Stimulated activated CD4-positive, alpha-beta T cell treated with anti-CD3 and anti-CD28 coated beads, Interleukin-12 subunit alpha, Interleukin-12 subunit beta, amount 100 ng/mL, for 24 hours (primary cell): ENCODE measurements at regions not wholly inside any gene's neighbourhood (a gene's known extent, or its start where the extent isn't known, plus 50 kb on each side); places are given as distances from the start of the nearest gene placed in this dataset.
"Not testable (repeated sequence)": the region's sequence is repeated elsewhere in the genome, so short reads cannot be mapped to it uniquely, and the experiment has no call there.

ENCODE experiments used
- DNase-seq, 2 experiments: peaks; one replicate each; pipeline ENCODE4 v3.0.0-alpha.2; 2020; ENCODE audit warnings: low read depth in 2 of 2

DNA sequence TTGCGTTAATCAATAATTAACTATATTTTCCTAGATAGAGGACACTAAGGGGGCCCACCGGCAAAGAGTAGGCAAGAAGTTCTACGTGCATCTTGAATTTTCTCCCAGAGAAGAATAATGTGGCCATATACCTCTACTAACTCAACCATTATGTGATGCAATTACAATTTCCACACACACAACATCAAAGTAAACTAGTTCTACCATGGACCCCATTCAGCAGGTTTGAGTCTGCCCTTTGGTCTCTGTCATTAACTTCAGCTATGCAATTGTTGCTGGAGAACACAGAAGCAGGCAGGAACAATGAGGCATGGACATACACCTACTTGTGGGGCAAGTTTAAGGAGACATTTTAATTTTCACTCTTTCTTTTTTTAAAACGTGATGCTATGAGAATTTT lies 705.9 kb downstream of the PDCD6IP start:
- no peak for DNase-seq

- no peak for DNase-seq
These were observed 706.3 kb downstream of the PDCD6IP start for GRCh38 chr3:34504775-34505174.

- no peak for DNase-seq
These were observed 710.3 kb downstream of the PDCD6IP start for GRCh38 chr3:34508732-34509131.

GRCh38 chr3:34511891-34512290 lies 713.5 kb downstream of the PDCD6IP start:
- DNase-seq = no peak

DNA sequence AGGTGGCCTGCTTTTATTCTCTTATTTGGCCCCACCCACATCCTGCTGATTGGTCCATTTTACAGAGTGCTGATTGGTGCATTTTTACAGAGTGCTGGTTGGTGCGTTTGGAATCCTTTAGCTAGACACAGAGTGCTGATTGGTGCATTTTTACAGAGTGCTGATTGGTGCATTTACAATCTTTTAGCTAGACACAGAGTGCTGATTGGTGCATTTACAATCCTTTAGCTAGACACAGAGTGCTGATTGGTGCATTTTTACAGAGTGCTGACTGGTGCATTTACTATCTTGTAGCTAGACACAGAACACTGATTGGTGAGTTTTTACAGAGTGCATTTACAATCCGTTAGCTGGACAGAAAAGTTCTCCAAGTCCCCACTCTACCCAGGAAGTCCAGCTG lies 720.6 kb downstream of the PDCD6IP start:
- DNase-seq = not testable (repeated sequence)

DNA sequence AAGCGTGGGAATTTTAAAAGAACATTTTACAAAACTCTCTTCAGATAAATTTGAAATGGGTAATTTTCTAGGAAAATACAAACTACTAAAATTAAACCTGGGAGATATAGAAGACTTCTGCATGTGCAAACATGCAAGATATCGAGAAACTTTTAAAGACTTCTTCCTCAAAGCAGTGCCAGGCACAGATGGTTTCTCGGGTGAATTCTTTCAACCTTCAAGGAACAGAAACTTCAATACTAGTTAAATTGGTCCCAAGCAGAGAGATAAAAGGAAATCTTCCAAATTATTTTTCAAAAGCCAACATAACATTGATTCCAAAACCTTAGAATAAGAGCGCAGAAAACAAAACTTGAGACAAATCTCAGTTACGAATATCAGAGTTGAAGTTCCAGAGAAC lies 732.7 kb downstream of the PDCD6IP start:
- DNase-seq = no peak

- DNase-seq = no peak
These were observed 735.0 kb downstream of the PDCD6IP start for GRCh38 chr3:34533451-34533850.

- DNase-seq = no peak
These were observed 735.6 kb downstream of the PDCD6IP start for GRCh38 chr3:34534013-34534412.

DNA sequence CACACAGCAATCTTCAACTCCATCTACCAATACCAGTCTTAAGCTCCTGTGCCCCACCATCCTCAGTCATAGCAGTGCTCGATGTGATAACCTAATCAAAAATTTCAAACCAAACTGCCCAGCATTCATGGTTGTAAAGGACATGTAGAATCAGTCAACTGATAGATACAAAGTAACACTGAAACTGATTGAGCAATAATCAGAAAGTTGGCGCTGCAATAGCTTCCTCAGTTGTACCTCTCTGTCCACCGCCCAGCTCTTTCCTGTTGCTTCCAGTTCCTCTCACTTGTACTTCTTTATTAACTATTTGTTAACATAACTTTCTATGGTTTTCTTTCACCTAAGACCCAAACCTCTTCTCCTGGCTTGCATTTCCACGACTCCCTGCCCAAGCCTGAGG lies 745.7 kb downstream of the PDCD6IP start:
- DNase-seq = no peak

DNA sequence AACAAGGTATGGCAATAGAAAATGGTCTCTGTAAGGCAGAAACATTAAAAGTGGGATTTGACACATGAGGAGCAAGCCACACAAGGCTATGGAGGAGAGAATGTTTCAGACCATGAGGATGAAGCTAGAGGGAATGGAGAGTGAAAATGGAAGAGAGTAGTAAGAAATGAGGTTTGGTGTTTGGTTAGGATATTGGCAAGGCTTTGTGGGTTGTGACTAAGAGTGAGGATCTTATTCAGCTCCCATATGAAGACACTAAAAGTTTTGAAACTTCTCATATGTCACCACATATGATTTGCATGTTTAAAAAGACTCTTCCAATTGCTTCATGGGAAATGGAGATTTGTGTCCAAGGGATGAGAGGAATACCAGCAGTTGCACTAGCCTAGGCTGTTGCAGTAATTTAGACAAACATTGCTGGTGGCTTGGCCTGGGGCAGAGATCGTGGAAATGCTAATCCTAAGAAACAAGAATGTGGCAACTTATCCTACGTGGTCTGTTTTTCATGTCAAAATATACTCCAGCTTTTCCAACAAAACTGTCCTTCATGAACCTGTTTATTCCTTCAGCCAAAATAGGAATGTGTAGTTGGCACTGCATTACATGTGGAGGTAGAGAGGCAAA lies 749.0 kb downstream of the PDCD6IP start:
- DNase-seq = no peak

DNA sequence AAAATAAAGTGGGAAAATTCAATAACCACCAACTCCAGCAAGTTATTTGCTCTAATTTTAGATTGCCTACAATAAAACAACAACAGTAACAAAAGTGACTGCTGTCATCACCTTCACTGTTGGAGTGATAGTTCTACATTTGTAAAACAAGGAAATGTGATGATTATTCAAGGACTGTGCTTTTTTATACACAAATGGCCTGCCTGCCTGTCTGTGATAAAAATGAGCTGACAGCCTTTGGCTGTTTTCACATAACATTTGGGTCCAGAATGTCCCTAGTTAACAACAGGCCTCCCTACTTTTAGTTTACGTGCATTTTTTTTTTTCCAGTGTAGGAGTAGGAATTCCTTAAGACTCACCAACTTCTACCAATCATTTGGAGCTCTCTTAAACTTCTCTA lies 768.8 kb downstream of the PDCD6IP start:
- DNase-seq = no peak

GRCh38 chr3:34568766-34569165 lies 770.3 kb downstream of the PDCD6IP start:
- no peak for DNase-seq

GRCh38 chr3:34569437-34569836 lies 771.0 kb downstream of the PDCD6IP start:
- no peak for DNase-seq

GRCh38 chr3:34570916-34571705 lies 772.7 kb downstream of the PDCD6IP start:
- DNase-seq = no peak

DNA sequence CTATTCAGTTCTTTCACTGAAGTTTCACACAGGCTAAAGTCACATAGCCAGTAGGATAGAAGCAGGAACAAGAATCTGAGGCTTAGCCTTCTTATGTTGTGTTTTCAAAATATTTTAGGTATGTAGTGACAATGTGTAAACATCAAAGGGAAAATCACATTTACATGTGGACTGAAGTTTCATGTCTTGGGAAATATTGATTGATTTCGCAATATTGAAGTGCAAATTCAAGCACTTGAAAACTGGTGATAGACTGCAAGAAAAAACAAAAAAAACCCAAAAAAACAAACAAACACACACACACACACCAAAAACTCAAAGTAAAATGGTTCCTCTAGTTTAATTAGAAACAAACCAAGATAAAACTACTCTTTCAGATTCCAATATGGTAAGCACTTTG lies 773.3 kb downstream of the PDCD6IP start:
- no peak for DNase-seq

- no peak for DNase-seq
These were observed 777.3 kb downstream of the PDCD6IP start for GRCh38 chr3:34575776-34576175.

GRCh38 chr3:34582055-34582454 lies 783.6 kb downstream of the PDCD6IP start:
- DNase-seq = no peak

- DNase-seq = no peak
These were observed 785.0 kb downstream of the PDCD6IP start for GRCh38 chr3:34583451-34583850.

DNA sequence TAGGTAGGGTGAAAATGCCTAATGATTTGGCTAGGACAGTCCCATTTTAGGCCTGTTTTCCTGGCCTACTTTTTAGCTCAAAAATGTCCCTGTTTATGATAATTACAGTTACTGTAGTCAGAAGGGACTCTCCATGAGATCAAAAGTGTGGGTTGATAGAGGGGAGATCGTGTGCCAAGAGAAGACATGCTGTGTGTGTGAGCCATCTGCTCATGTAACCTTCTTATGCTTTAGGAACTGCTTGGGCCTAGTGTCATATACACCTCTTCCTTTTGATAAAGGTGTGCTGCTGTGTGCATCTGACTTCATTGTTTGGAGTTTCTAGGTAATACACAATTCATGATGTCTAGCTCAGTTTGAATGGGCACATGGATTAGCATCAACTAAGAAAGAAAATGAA lies 786.5 kb downstream of the PDCD6IP start:
- DNase-seq = no peak

GRCh38 chr3:34599595-34599994 lies 801.2 kb downstream of the PDCD6IP start:
- DNase-seq = no peak

- DNase-seq = no peak
These were observed 821.6 kb downstream of the PDCD6IP start for GRCh38 chr3:34619990-34620389.

GRCh38 chr3:34626699-34627098 lies 828.3 kb downstream of the PDCD6IP start:
- no peak for DNase-seq

- no peak for DNase-seq
These were observed 836.5 kb downstream of the PDCD6IP start for GRCh38 chr3:34634939-34635338.
